ENCODE measurements at regions not wholly inside any gene's neighbourhood (a gene's known extent, or its start where the extent isn't known, plus 50 kb on each side); places are given as distances from the start of the nearest gene placed in this dataset.

- no peak overlapping the region for H3K9ac ChIP-seq (ENCODE audit: low read depth in 1 of 2, low read length in 2 of 2)
- H3K27ac ChIP-seq (ENCODE audit: low read depth in 2 of 2, low read length in 2 of 2) = no peak overlapping the region
- no peaks in the 10 kb centered on the region for H3K27me3 ChIP-seq (ENCODE audit: control insufficient read depth in 2 of 2, insufficient read depth in 2 of 2, low read length in 2 of 2)
- no peaks in the 10 kb centered on the region for H3K36me3 ChIP-seq (ENCODE audit: control insufficient read depth in 2 of 2, insufficient read depth in 2 of 2, low read length in 2 of 2)
- no peaks in the 10 kb centered on the region for H3K9me3 ChIP-seq (ENCODE audit: control insufficient read depth in 2 of 2, low read length in 2 of 2)
- H3K4me3 ChIP-seq (ENCODE audit: low read length in 2 of 2) = no peak overlapping the region
- H3K4me1 ChIP-seq (ENCODE audit: control insufficient read depth in 2 of 2, insufficient read depth in 2 of 2, low read length in 2 of 2) = no peaks in the 10 kb centered on the region
Observed at GRCh38 chr4:60250657-60251056, 949.5 kb upstream of the ADGRL3 start.

DNA sequence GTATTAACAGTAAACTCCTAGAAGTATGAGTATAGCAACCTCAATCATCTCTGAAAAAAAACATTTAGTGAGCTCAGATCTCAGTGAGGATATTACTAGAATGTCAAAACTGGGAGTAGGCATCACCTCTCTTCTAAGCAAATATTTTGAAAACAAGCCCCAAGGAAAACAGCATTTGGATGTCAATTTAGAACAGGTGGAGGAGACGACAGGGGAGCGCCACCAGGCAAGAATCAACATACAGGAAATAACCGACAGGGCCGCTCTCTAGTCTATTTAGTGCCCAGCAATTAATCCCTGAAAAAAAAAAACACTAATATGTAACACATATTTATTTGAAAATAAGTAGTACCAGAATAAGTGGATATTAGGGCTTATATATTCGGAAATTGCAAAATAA lies 940.3 kb upstream of the ADGRL3 start:
- Histone ChIP-seq H3K9me3 (ENCODE audit: control insufficient read depth in 2 of 2, low read length in 2 of 2) (no peaks in the 10 kb centered on the region), H3K4me1 (ENCODE audit: control insufficient read depth in 2 of 2, insufficient read depth in 2 of 2, low read length in 2 of 2) (no peaks in the 10 kb centered on the region), H3K36me3 (ENCODE audit: control insufficient read depth in 2 of 2, insufficient read depth in 2 of 2, low read length in 2 of 2) (no peaks in the 10 kb centered on the region), H3K27ac (ENCODE audit: low read depth in 2 of 2, low read length in 2 of 2) (no peak overlapping the region), H3K4me3 (ENCODE audit: low read length in 2 of 2) (no peak overlapping the region), H3K27me3 (ENCODE audit: control insufficient read depth in 2 of 2, insufficient read depth in 2 of 2, low read length in 2 of 2) (no peaks in the 10 kb centered on the region), H3K9ac (ENCODE audit: low read depth in 1 of 2, low read length in 2 of 2) (no peak overlapping the region)

DNA sequence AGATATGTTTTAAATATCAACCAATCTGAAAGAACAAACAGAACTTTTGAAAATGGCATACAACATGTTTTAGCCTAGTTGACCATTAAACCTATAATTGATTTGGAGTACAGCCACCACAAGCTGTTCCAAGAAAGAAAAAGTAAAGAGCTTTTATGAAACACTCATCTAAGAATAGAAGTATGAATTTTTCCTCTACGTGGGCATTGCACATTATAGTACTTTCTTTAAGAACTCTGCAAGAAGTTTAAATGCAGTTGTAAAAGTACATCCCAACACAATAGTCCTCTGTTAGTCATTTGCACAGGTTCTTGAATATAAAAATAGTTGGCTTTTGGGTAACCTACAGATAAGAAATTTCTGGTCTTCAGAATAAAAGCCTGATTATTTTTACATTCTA lies 933.6 kb upstream of the ADGRL3 start:
- Histone ChIP-seq H3K27me3 (ENCODE audit: control insufficient read depth in 2 of 2, insufficient read depth in 2 of 2, low read length in 2 of 2) (no peaks in the 10 kb centered on the region), H3K4me3 (ENCODE audit: low read length in 2 of 2) (no peak overlapping the region), H3K4me1 (ENCODE audit: control insufficient read depth in 2 of 2, insufficient read depth in 2 of 2, low read length in 2 of 2) (no peaks in the 10 kb centered on the region)

DNA sequence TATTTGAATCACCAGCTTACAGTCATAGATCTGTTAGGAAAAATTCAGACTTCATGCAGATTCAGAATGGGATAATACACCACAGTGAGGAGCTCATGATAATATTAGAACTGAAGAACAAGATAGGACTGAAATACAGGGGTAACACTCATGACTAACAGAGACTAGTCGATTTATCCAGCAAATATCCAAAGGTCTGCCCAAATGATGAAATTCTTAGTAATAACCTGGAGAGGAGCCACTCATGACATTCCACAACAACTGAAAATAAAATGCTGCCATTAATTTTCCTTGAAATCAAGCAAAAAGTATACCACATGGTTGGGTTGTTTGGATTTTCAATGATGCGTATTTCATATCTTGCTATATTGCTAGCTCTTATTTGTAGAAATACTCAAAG lies 903.7 kb upstream of the ADGRL3 start:
- Histone ChIP-seq H3K9me3 (ENCODE audit: control insufficient read depth in 2 of 2, low read length in 2 of 2) (no peaks in the 10 kb centered on the region), H3K27ac (ENCODE audit: low read depth in 2 of 2, low read length in 2 of 2) (no peak overlapping the region), H3K4me1 (ENCODE audit: control insufficient read depth in 2 of 2, insufficient read depth in 2 of 2, low read length in 2 of 2) (no peaks in the 10 kb centered on the region), H3K36me3 (ENCODE audit: control insufficient read depth in 2 of 2, insufficient read depth in 2 of 2, low read length in 2 of 2) (no peaks in the 10 kb centered on the region), H3K9ac (ENCODE audit: low read depth in 1 of 2, low read length in 2 of 2) (no peak overlapping the region), H3K4me3 (ENCODE audit: low read length in 2 of 2) (no peak overlapping the region), H3K27me3 (ENCODE audit: control insufficient read depth in 2 of 2, insufficient read depth in 2 of 2, low read length in 2 of 2) (no peaks in the 10 kb centered on the region)

More for the DNA sequence above, 933.6 kb upstream of the ADGRL3 start:
- Histone ChIP-seq H3K36me3 (ENCODE audit: control insufficient read depth in 2 of 2, insufficient read depth in 2 of 2, low read length in 2 of 2) (no peaks in the 10 kb centered on the region), H3K27ac (ENCODE audit: low read depth in 2 of 2, low read length in 2 of 2) (no peak overlapping the region), H3K9me3 (ENCODE audit: control insufficient read depth in 2 of 2, low read length in 2 of 2) (no peaks in the 10 kb centered on the region), H3K9ac (ENCODE audit: low read depth in 1 of 2, low read length in 2 of 2) (no peak overlapping the region)

DNA sequence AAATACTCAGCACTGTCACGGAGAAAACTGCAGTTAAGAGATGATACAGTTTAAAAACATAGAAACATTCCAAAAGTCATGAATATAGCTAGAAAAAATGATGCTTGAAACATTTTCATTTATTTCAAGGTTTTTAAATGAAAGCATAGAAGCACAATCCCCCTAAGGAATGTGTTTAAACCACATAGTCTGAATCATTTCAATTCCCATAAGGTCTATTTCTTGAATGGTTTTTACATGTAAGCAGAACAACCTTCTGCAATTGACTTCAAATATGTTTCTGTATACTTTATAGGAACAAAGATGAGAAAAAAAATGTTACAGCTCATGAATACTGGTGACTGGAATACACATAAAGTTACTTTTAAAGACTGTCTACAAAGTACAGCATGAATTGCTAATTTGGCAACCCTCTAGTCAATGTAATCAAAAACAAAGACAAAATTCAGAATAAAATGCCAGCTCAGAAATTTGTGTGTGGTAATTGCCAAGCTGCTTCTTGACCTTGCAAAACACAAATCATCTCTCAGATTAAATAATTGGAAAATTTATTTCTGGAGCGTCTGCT lies 886.4 kb upstream of the ADGRL3 start:
- Histone ChIP-seq H3K9ac (ENCODE audit: low read depth in 1 of 2, low read length in 2 of 2) (no peak overlapping the region), H3K9me3 (ENCODE audit: control insufficient read depth in 2 of 2, low read length in 2 of 2) (peaks cover 0 to 3% of the 10 kb centered on the region in 2 donors), H3K27ac (ENCODE audit: low read depth in 2 of 2, low read length in 2 of 2) (no peak overlapping the region), H3K4me3 (ENCODE audit: low read length in 2 of 2) (no peak overlapping the region), H3K4me1 (ENCODE audit: control insufficient read depth in 2 of 2, insufficient read depth in 2 of 2, low read length in 2 of 2) (no peaks in the 10 kb centered on the region), H3K27me3 (ENCODE audit: control insufficient read depth in 2 of 2, insufficient read depth in 2 of 2, low read length in 2 of 2) (no peaks in the 10 kb centered on the region), H3K36me3 (ENCODE audit: control insufficient read depth in 2 of 2, insufficient read depth in 2 of 2, low read length in 2 of 2) (no peaks in the 10 kb centered on the region)

- H3K27me3 ChIP-seq (ENCODE audit: control insufficient read depth in 2 of 2, insufficient read depth in 2 of 2, low read length in 2 of 2) = no peaks in the 10 kb centered on the region
- peaks cover 0 to 3% of the 10 kb centered on the region in 2 donors for H3K9me3 ChIP-seq (ENCODE audit: control insufficient read depth in 2 of 2, low read length in 2 of 2)
- no peaks in the 10 kb centered on the region for H3K36me3 ChIP-seq (ENCODE audit: control insufficient read depth in 2 of 2, insufficient read depth in 2 of 2, low read length in 2 of 2)
- H3K4me3 ChIP-seq (ENCODE audit: low read length in 2 of 2) = no peak overlapping the region
- no peak overlapping the region for H3K27ac ChIP-seq (ENCODE audit: low read depth in 2 of 2, low read length in 2 of 2)
- H3K9ac ChIP-seq (ENCODE audit: low read depth in 1 of 2, low read length in 2 of 2) = no peak overlapping the region
- H3K4me1 ChIP-seq (ENCODE audit: control insufficient read depth in 2 of 2, insufficient read depth in 2 of 2, low read length in 2 of 2) = no peaks in the 10 kb centered on the region
Observed at GRCh38 chr4:60314416-60314815, 885.7 kb upstream of the ADGRL3 start.

DNA sequence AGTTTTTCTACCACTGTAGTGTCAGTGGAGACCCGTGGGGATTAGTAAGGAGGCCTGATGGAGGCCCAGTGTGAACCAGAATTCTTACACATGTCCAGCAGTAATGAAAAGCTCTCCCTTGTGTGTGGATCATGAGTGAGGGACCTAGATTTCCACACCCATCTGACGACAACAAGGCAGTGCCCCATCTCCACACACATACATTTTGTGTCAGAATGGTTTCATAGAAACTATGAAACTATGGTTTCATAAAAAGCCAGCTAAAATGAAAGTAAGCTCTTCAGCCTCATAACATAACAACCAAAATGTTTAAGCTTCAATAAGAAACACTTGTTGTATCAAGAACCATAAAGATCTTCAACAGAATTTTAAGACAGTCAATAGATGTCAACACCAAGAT lies 884.5 kb upstream of the ADGRL3 start:
- H3K4me3 ChIP-seq (ENCODE audit: low read length in 2 of 2) = no peak overlapping the region
- no peaks in the 10 kb centered on the region for H3K4me1 ChIP-seq (ENCODE audit: control insufficient read depth in 2 of 2, insufficient read depth in 2 of 2, low read length in 2 of 2)
- no peaks in the 10 kb centered on the region for H3K36me3 ChIP-seq (ENCODE audit: control insufficient read depth in 2 of 2, insufficient read depth in 2 of 2, low read length in 2 of 2)
- no peaks in the 10 kb centered on the region for H3K27me3 ChIP-seq (ENCODE audit: control insufficient read depth in 2 of 2, insufficient read depth in 2 of 2, low read length in 2 of 2)
- no peak overlapping the region for H3K9ac ChIP-seq (ENCODE audit: low read depth in 1 of 2, low read length in 2 of 2)
- H3K27ac ChIP-seq (ENCODE audit: low read depth in 2 of 2, low read length in 2 of 2) = no peak overlapping the region
- peaks cover 0 to 3% of the 10 kb centered on the region in 2 donors for H3K9me3 ChIP-seq (ENCODE audit: control insufficient read depth in 2 of 2, low read length in 2 of 2)

GRCh38 chr4:60326735-60327134 lies 873.4 kb upstream of the ADGRL3 start:
- no peaks in the 10 kb centered on the region for H3K9me3 ChIP-seq (ENCODE audit: control insufficient read depth in 2 of 2, low read length in 2 of 2)
- H3K27ac ChIP-seq (ENCODE audit: low read depth in 2 of 2, low read length in 2 of 2) = no peak overlapping the region
- no peaks in the 10 kb centered on the region for H3K36me3 ChIP-seq (ENCODE audit: control insufficient read depth in 2 of 2, insufficient read depth in 2 of 2, low read length in 2 of 2)
- no peak overlapping the region for H3K4me3 ChIP-seq (ENCODE audit: low read length in 2 of 2)
- no peaks in the 10 kb centered on the region for H3K4me1 ChIP-seq (ENCODE audit: control insufficient read depth in 2 of 2, insufficient read depth in 2 of 2, low read length in 2 of 2)
- no peaks in the 10 kb centered on the region for H3K27me3 ChIP-seq (ENCODE audit: control insufficient read depth in 2 of 2, insufficient read depth in 2 of 2, low read length in 2 of 2)
- no peak overlapping the region for H3K9ac ChIP-seq (ENCODE audit: low read depth in 1 of 2, low read length in 2 of 2)

- Histone ChIP-seq H3K9me3 (ENCODE audit: control insufficient read depth in 2 of 2, low read length in 2 of 2) (no peaks in the 10 kb centered on the region), H3K36me3 (ENCODE audit: control insufficient read depth in 2 of 2, insufficient read depth in 2 of 2, low read length in 2 of 2) (no peaks in the 10 kb centered on the region), H3K9ac (ENCODE audit: low read depth in 1 of 2, low read length in 2 of 2) (no peak overlapping the region), H3K4me1 (ENCODE audit: control insufficient read depth in 2 of 2, insufficient read depth in 2 of 2, low read length in 2 of 2) (no peaks in the 10 kb centered on the region), H3K27me3 (ENCODE audit: control insufficient read depth in 2 of 2, insufficient read depth in 2 of 2, low read length in 2 of 2) (no peaks in the 10 kb centered on the region), H3K4me3 (ENCODE audit: low read length in 2 of 2) (no peak overlapping the region), H3K27ac (ENCODE audit: low read depth in 2 of 2, low read length in 2 of 2) (no peak overlapping the region)
Observed at GRCh38 chr4:60327651-60328050, 872.5 kb upstream of the ADGRL3 start.

- no peak overlapping the region for H3K9ac ChIP-seq (ENCODE audit: low read depth in 1 of 2, low read length in 2 of 2)
- H3K36me3 ChIP-seq (ENCODE audit: control insufficient read depth in 2 of 2, insufficient read depth in 2 of 2, low read length in 2 of 2) = no peaks in the 10 kb centered on the region
- no peaks in the 10 kb centered on the region for H3K9me3 ChIP-seq (ENCODE audit: control insufficient read depth in 2 of 2, low read length in 2 of 2)
- no peaks in the 10 kb centered on the region for H3K27me3 ChIP-seq (ENCODE audit: control insufficient read depth in 2 of 2, insufficient read depth in 2 of 2, low read length in 2 of 2)
- H3K27ac ChIP-seq (ENCODE audit: low read depth in 2 of 2, low read length in 2 of 2) = no peak overlapping the region
- no peak overlapping the region for H3K4me3 ChIP-seq (ENCODE audit: low read length in 2 of 2)
- no peaks in the 10 kb centered on the region for H3K4me1 ChIP-seq (ENCODE audit: control insufficient read depth in 2 of 2, insufficient read depth in 2 of 2, low read length in 2 of 2)
Observed at GRCh38 chr4:60344908-60345307, 855.2 kb upstream of the ADGRL3 start.

- Histone ChIP-seq H3K4me3 (ENCODE audit: low read length in 2 of 2) (no peak overlapping the region), H3K9ac (ENCODE audit: low read depth in 1 of 2, low read length in 2 of 2) (no peak overlapping the region), H3K9me3 (ENCODE audit: control insufficient read depth in 2 of 2, low read length in 2 of 2) (no peaks in the 10 kb centered on the region), H3K4me1 (ENCODE audit: control insufficient read depth in 2 of 2, insufficient read depth in 2 of 2, low read length in 2 of 2) (no peaks in the 10 kb centered on the region), H3K27me3 (ENCODE audit: control insufficient read depth in 2 of 2, insufficient read depth in 2 of 2, low read length in 2 of 2) (no peaks in the 10 kb centered on the region), H3K27ac (ENCODE audit: low read depth in 2 of 2, low read length in 2 of 2) (no peak overlapping the region), H3K36me3 (ENCODE audit: control insufficient read depth in 2 of 2, insufficient read depth in 2 of 2, low read length in 2 of 2) (no peaks in the 10 kb centered on the region)
Observed at GRCh38 chr4:60345392-60345791, 854.7 kb upstream of the ADGRL3 start.

All from mucosa of rectum (tissue), 2 donors.